ENCODE measurements at regions not wholly inside any gene's neighbourhood (a gene's known extent, or its start where the extent isn't known, plus 50 kb on each side); places are given as distances from the start of the nearest gene placed in this dataset.

DNA sequence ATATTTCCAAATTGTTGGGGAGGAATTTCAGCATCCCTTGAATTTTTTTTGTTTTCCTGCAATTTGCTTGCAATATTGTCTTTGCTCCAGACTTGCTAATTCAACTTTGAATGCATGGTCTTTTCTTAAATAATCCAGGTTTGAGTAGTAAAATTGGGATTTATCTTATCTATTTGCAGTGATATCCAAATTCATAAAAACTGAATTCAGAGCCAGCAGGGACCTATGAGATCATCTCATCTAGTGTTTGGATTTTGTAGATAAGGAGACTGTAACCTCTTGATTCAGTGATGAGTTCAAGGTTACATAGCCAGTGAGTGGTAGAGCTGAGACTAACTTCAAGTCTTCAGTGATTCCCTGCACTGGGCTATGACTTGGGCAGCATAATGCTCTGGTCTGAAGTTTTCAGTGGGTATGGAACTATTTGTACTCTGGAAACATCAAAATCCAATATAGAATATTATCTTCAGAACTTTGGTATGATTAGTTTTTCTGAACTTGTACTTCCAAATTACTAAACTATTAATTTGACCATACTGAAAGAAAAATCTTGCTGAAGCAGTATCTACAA, 109.4 kb downstream of the DISP1 start (continued):
- TF ChIP-seq, protein P1, sequence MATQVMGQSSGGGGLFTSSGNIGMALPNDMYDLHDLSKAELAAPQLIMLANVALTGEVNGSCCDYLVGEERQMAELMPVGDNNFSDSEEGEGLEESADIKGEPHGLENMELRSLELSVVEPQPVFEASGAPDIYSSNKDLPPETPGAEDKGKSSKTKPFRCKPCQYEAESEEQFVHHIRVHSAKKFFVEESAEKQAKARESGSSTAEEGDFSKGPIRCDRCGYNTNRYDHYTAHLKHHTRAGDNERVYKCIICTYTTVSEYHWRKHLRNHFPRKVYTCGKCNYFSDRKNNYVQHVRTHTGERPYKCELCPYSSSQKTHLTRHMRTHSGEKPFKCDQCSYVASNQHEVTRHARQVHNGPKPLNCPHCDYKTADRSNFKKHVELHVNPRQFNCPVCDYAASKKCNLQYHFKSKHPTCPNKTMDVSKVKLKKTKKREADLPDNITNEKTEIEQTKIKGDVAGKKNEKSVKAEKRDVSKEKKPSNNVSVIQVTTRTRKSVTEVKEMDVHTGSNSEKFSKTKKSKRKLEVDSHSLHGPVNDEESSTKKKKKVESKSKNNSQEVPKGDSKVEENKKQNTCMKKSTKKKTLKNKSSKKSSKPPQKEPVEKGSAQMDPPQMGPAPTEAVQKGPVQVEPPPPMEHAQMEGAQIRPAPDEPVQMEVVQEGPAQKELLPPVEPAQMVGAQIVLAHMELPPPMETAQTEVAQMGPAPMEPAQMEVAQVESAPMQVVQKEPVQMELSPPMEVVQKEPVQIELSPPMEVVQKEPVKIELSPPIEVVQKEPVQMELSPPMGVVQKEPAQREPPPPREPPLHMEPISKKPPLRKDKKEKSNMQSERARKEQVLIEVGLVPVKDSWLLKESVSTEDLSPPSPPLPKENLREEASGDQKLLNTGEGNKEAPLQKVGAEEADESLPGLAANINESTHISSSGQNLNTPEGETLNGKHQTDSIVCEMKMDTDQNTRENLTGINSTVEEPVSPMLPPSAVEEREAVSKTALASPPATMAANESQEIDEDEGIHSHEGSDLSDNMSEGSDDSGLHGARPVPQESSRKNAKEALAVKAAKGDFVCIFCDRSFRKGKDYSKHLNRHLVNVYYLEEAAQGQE (IDR thresholded peaks at IDR 0.05) = no peak
- no peak for TF ChIP-seq HNF4G (IDR thresholded peaks at IDR 0.05)

DNA sequence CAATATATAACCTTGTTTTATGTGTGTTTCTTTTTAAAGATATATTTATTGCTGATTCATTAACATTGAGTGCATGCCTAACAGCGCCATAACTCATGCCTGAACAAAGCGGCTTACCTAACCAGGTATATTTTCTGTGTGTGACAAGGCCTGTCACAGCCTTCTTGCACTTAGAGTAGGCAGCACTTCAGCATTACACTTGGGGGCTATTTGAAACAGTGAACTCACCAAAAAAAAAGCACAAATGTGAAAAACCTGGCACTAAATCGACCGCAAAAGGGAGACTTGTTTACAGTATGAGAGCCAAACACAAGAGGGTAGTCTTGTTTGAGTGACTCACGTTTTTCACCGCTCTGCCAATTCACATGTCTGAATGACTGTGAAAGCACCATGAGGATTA, 111.7 kb downstream of the DISP1 start:
- Histone ChIP-seq H3K27me3 (ENCODE audit: control insufficient read depth in 4 of 4, insufficient read depth in 4 of 4, low read length in 3 of 4) (no peaks in the 10 kb centered on the region), H3K27ac (ENCODE audit: low read depth in 1 of 2, low read length in 2 of 2) (peak overlapping the region in 1 of 2 donors; percentile 4), H3K9ac (ENCODE audit: low read depth in 1 of 2, low read length in 2 of 2) (peak overlapping the region in 1 of 2 donors; percentile 70), H3K36me3 (ENCODE audit: control insufficient read depth in 4 of 4, insufficient read depth in 3 of 4, low read depth in 1 of 4, low read length in 3 of 4) (no peaks in the 10 kb centered on the region), H3K4me3 (ENCODE audit: low read depth in 1 of 3, low read length in 3 of 3) (no peak overlapping the region), H3K9me3 (ENCODE audit: control insufficient read depth in 4 of 4, low read length in 3 of 4) (no peaks in the 10 kb centered on the region), H3K4me1 (ENCODE audit: control insufficient read depth in 4 of 4, insufficient read depth in 4 of 4, low read length in 3 of 4) (peaks cover 0 to 13% (median 5%) of the 10 kb centered on the region in 4 donors)
- no peak for DNase-seq (ENCODE audit: low spot score)
- WGBS = 78% methylated on average over 6 of the region's 6 CpGs
- peak in 1 of 2 donors; percentile 24 for TF ChIP-seq RAD21 (IDR thresholded peaks at IDR 0.05)
- TF ChIP-seq, protein P2, sequence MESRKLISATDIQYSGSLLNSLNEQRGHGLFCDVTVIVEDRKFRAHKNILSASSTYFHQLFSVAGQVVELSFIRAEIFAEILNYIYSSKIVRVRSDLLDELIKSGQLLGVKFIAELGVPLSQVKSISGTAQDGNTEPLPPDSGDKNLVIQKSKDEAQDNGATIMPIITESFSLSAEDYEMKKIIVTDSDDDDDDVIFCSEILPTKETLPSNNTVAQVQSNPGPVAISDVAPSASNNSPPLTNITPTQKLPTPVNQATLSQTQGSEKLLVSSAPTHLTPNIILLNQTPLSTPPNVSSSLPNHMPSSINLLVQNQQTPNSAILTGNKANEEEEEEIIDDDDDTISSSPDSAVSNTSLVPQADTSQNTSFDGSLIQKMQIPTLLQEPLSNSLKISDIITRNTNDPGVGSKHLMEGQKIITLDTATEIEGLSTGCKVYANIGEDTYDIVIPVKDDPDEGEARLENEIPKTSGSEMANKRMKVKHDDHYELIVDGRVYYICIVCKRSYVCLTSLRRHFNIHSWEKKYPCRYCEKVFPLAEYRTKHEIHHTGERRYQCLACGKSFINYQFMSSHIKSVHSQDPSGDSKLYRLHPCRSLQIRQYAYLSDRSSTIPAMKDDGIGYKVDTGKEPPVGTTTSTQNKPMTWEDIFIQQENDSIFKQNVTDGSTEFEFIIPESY (IDR thresholded peaks at IDR 0.05) = no peak

DNA sequence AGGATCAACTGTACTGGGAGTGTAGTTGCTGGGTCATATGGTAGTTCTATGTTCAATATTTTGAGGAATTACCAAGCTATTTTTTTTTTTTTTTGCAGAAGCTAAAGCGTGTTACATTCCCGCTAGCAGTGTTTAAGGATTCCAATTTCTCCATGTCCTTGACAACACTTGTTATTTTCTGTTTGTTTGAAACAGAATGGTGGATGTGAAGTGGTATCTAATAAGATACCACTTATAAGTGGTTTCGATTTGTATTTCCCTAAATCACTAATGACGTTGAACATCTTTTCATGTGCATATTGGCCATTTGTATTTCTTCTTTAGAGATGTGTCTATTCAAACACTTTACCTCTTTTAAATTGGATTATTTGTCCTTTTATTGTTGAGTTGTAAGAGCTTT, 112.2 kb downstream of the DISP1 start:
- WGBS = 95% methylated on average over 4 of the region's 4 CpGs
- TF ChIP-seq, protein P3, sequence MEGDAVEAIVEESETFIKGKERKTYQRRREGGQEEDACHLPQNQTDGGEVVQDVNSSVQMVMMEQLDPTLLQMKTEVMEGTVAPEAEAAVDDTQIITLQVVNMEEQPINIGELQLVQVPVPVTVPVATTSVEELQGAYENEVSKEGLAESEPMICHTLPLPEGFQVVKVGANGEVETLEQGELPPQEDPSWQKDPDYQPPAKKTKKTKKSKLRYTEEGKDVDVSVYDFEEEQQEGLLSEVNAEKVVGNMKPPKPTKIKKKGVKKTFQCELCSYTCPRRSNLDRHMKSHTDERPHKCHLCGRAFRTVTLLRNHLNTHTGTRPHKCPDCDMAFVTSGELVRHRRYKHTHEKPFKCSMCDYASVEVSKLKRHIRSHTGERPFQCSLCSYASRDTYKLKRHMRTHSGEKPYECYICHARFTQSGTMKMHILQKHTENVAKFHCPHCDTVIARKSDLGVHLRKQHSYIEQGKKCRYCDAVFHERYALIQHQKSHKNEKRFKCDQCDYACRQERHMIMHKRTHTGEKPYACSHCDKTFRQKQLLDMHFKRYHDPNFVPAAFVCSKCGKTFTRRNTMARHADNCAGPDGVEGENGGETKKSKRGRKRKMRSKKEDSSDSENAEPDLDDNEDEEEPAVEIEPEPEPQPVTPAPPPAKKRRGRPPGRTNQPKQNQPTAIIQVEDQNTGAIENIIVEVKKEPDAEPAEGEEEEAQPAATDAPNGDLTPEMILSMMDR (IDR thresholded peaks at IDR 0.05; ENCODE audit: low read depth, low read length, missing input control) = no peak
- TF ChIP-seq, protein P4, sequence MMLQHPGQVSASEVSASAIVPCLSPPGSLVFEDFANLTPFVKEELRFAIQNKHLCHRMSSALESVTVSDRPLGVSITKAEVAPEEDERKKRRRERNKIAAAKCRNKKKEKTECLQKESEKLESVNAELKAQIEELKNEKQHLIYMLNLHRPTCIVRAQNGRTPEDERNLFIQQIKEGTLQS (IDR thresholded peaks at IDR 0.05) = no peak
- TF ChIP-seq JUND (IDR thresholded peaks at IDR 0.05) = no peak
- no peak for TF ChIP-seq EGR1 (IDR thresholded peaks at IDR 0.05; ENCODE audit: low read depth in 2 of 2)
- no peak for TF ChIP-seq YY1 (IDR thresholded peaks at IDR 0.05)
- TF ChIP-seq TAF1 (conservative IDR thresholded peaks at IDR 0.05) = no peak
- no peak for TF ChIP-seq FOXA1 (IDR thresholded peaks at IDR 0.05)
- TF ChIP-seq NR2F2 (IDR thresholded peaks at IDR 0.05) = no peak
- TF ChIP-seq FOXA2 (IDR thresholded peaks at IDR 0.05) = no peak
- TF ChIP-seq GABPA (IDR thresholded peaks at IDR 0.05 in 1 of 2, conservative IDR thresholded peaks at IDR 0.05 in 1 of 2) = no peak
- TF ChIP-seq, protein P5, sequence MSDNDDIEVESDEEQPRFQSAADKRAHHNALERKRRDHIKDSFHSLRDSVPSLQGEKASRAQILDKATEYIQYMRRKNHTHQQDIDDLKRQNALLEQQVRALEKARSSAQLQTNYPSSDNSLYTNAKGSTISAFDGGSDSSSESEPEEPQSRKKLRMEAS (IDR thresholded peaks at IDR 0.05) = no peak
- TF ChIP-seq SP1 (IDR thresholded peaks at IDR 0.05) = no peak
- no peak for TF ChIP-seq HNF4G (IDR thresholded peaks at IDR 0.05)
- Histone ChIP-seq H3K27me3 (ENCODE audit: control insufficient read depth in 4 of 4, insufficient read depth in 4 of 4, low read length in 3 of 4) (no peaks in the 10 kb centered on the region), H3K27ac (ENCODE audit: low read depth in 1 of 2, low read length in 2 of 2) (no peak overlapping the region), H3K9me3 (ENCODE audit: control insufficient read depth in 4 of 4, low read length in 3 of 4) (no peaks in the 10 kb centered on the region), H3K9ac (ENCODE audit: low read depth in 1 of 2, low read length in 2 of 2) (peak overlapping the region in 1 of 2 donors; percentile 70), H3K36me3 (ENCODE audit: control insufficient read depth in 4 of 4, insufficient read depth in 3 of 4, low read depth in 1 of 4, low read length in 3 of 4) (no peaks in the 10 kb centered on the region), H3K4me3 (ENCODE audit: low read depth in 1 of 3, low read length in 3 of 3) (no peak overlapping the region), H3K4me1 (ENCODE audit: control insufficient read depth in 4 of 4, insufficient read depth in 4 of 4, low read length in 3 of 4) (peaks cover 0 to 13% (median 5%) of the 10 kb centered on the region in 4 donors)
- no peak for DNase-seq (ENCODE audit: low spot score)
